HEK293T (cell line): ENCODE measurements at regions not wholly inside any gene's neighbourhood (a gene's known extent, or its start where the extent isn't known, plus 50 kb on each side); places are given as distances from the start of the nearest gene placed in this dataset.

Experiments used
- ARNT ChIP-seq: fragments of 450-650 bp; IDR thresholded peaks from 2 replicates; pipeline ENCODE4 v1.6.1; 2017; ENCODE audit warnings: mild to moderate bottlenecking
- BHLHE40 ChIP-seq: fragments of 450-650 bp; IDR thresholded peaks from 2 replicates; pipeline ENCODE4 v1.6.1; 2016; ENCODE audit warnings: mild to moderate bottlenecking, moderate library complexity, borderline replicate concordance
- ELF4 ChIP-seq: fragments of 450-650 bp; IDR thresholded peaks from 2 replicates; pipeline ENCODE4 v1.6.1; 2017; ENCODE audit warnings: antibody characterized with exemption
- FOXA1 ChIP-seq: fragments of 450-650 bp; IDR thresholded peaks from 2 replicates; pipeline ENCODE4 v1.6.1; 2016; ENCODE audit warnings: mild to moderate bottlenecking
- FOXM1 ChIP-seq: fragments of 450-650 bp; IDR thresholded peaks from 2 replicates; pipeline ENCODE4 v1.6.1; 2017; ENCODE audit warnings: mild to moderate bottlenecking, borderline replicate concordance
- SUZ12 ChIP-seq: fragments of 450-650 bp; IDR thresholded peaks from 2 replicates; pipeline ENCODE4 v1.6.1; 2016; ENCODE audit warnings: mild to moderate bottlenecking
- TARDBP ChIP-seq: fragments of 450-650 bp; IDR thresholded peaks from 2 replicates; pipeline ENCODE4 v1.6.1; 2016
- TF ChIP-seq, protein P1 (sequence below): fragments of 450-650 bp; IDR thresholded peaks from 2 replicates; pipeline ENCODE4 v1.6.1; 2016

DNA sequence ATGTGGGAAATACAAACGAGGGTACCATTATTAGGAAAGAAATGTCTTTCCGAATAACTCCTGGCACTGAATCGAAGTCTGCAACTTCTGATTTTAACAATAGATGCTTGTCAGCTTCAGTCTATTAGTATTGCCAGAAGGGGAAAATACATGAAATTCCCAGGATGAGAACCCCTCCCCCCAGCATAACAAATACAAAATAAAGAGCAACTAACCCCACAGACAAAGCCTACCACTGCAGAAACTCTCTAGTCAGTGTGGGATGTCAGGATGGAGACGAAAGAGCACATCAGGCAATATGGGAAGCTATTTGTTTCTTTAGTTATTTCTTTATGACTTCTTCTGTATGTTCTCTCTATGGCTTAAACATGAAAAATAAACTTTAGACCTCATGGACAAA is 365.0 kb upstream of the CDH2 start:
- TF ChIP-seq ARNT = no peak
- no peak for TF ChIP-seq TARDBP
- no peak for TF ChIP-seq ELF4
- TF ChIP-seq, protein P1, sequence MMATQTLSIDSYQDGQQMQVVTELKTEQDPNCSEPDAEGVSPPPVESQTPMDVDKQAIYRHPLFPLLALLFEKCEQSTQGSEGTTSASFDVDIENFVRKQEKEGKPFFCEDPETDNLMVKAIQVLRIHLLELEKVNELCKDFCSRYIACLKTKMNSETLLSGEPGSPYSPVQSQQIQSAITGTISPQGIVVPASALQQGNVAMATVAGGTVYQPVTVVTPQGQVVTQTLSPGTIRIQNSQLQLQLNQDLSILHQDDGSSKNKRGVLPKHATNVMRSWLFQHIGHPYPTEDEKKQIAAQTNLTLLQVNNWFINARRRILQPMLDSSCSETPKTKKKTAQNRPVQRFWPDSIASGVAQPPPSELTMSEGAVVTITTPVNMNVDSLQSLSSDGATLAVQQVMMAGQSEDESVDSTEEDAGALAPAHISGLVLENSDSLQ = no peak
- no peak for TF ChIP-seq SUZ12
- TF ChIP-seq FOXM1 = no peak
- TF ChIP-seq BHLHE40 = no peak
- TF ChIP-seq FOXA1 = no peak
